Endothelial cell of umbilical vein (primary cell): ENCODE measurements at regions not wholly inside any gene's neighbourhood (a gene's known extent, or its start where the extent isn't known, plus 50 kb on each side); places are given as distances from the start of the nearest gene placed in this dataset.

Experiments used
- BruUV-seq: library from RNA; stranded (reverse); fragments of 400-500 nt; replicated peaks from 2 replicates; lab custom pipeline; 2021; lab: Mats Ljungman, UMichigan
- CTCF ChIA-PET: fragments of 300-600, 350-600 bp; sonication (Branson Sonifier 250); formaldehyde crosslinking; loops from one replicate; lab custom pipeline; 2021; ENCODE audit warnings: antibody characterized with exemption, inconsistent platforms; lab: Charles Lee
- POLR2A ChIA-PET: fragments of 300-600, 350-600 bp; sonication (Branson Sonifier 250); formaldehyde crosslinking; loops from one replicate; lab custom pipeline; 2021; ENCODE audit warnings: antibody characterized with exemption, inconsistent platforms; lab: Charles Lee
- DNase-seq: peaks from one replicate; pipeline ENCODE4 v3.0.0-alpha.2; 2011; ENCODE audit warnings: low read depth, low spot score
- FAIRE-seq: peaks from 2 replicates; lab custom pipeline; 2011; peaks lifted over from hg19 to GRCh38; lab: Jason Lieb, UNC
- H2AFZ ChIP-seq: 2 replicates; pipeline ENCODE4 v1.6.0; 2012; ENCODE audit warnings: low read depth, low read length, control low read depth, inconsistent platforms
- H3K27ac ChIP-seq: 2 replicates; pipeline ENCODE4 v1.5.1; 2011; ENCODE audit warnings: low read depth, mild to moderate bottlenecking, control low read depth, low read length, moderate library complexity; ENCODE audit not compliant: insufficient read depth
- H3K27me3 ChIP-seq, 2 experiments: 2 replicates each; pipeline versions ENCODE4 v1.6.0 to v1.6.1; 2011; ENCODE audit warnings: low read length in 2 of 2, mixed read lengths in 1 of 2; ENCODE audit not compliant: control insufficient read depth in 2 of 2, insufficient read depth in 2 of 2
- H3K36me3 ChIP-seq, 2 experiments: 2 replicates in 1 of 2; 3 replicates in 1 of 2; pipeline ENCODE4 v1.5.1; 2011; ENCODE audit warnings: low read length in 2 of 2, mild to moderate bottlenecking in 1 of 2, moderate library complexity in 1 of 2; ENCODE audit not compliant: control insufficient read depth in 2 of 2, insufficient read depth in 2 of 2; ENCODE audit errors: extremely low read depth in 1 of 2
- H3K4me1 ChIP-seq: 3 replicates; pipeline ENCODE4 v1.5.1; 2011; ENCODE audit warnings: mild to moderate bottlenecking, low read length; ENCODE audit not compliant: control insufficient read depth, insufficient read depth; ENCODE audit errors: extremely low read depth
- H3K4me2 ChIP-seq: 2 replicates; pipeline ENCODE4 v1.6.1; 2011; ENCODE audit warnings: low read length, control low read depth, mixed read lengths; ENCODE audit not compliant: insufficient read depth
- H3K4me3 ChIP-seq, 3 experiments: fragments of 200-600 bp in 1 of 3; sonication (generic), shearing (Covaris generic) in 1 of 3; replicated peaks in 1 of 3; 2 replicates each; pipeline ENCODE4 v1.5.1; 2011 to 2016; ENCODE audit warnings: control low read depth in 3 of 3, low read length in 3 of 3, mild to moderate bottlenecking in 2 of 3, inconsistent platforms in 1 of 3, low read depth in 1 of 3, moderate library complexity in 1 of 3; ENCODE audit not compliant: insufficient read depth in 1 of 3
- H3K79me2 ChIP-seq: 2 replicates; pipeline ENCODE4 v1.6.0; 2012; ENCODE audit warnings: low read length, inconsistent platforms; ENCODE audit not compliant: control insufficient read depth, insufficient read depth
- H3K9ac ChIP-seq: replicated peaks from 2 replicates; pipeline ENCODE3; 2011; ENCODE audit warnings: low read length, control low read depth; ENCODE audit not compliant: insufficient read depth; ENCODE audit errors: extremely low read depth
- H3K9me1 ChIP-seq: replicated peaks from 3 replicates; pipeline ENCODE4 v1.6.0; 2011; ENCODE audit warnings: mild to moderate bottlenecking, low read length; ENCODE audit not compliant: control insufficient read depth, insufficient read depth; ENCODE audit errors: extremely low read depth
- H3K9me3 ChIP-seq: replicated peaks from 2 replicates; pipeline ENCODE4 v1.5.1; 2012; ENCODE audit warnings: low read length, inconsistent platforms; ENCODE audit not compliant: control insufficient read depth, insufficient read depth
- H4K20me1 ChIP-seq: replicated peaks from 2 replicates; pipeline ENCODE3; 2011; ENCODE audit warnings: mild to moderate bottlenecking, low read length; ENCODE audit not compliant: control insufficient read depth, insufficient read depth; ENCODE audit errors: extremely low read depth
- EZH2 ChIP-seq: IDR thresholded peaks from 2 replicates; pipeline ENCODE4 v1.6.1; 2012; ENCODE audit warnings: borderline replicate concordance, low read depth, mild to moderate bottlenecking, moderate library complexity, low read length, inconsistent platforms; ENCODE audit not compliant: severe bottlenecking
- FOS ChIP-seq: IDR thresholded peaks from 2 replicates; pipeline ENCODE4 v1.6.1; 2011; ENCODE audit warnings: mild to moderate bottlenecking, low read length, moderate library complexity, borderline replicate concordance; ENCODE audit not compliant: insufficient read depth
- JUN ChIP-seq: IDR thresholded peaks from 2 replicates; pipeline ENCODE4 v1.6.1; 2011; ENCODE audit warnings: borderline replicate concordance, low read depth; ENCODE audit not compliant: insufficient read length, insufficient read depth
- POLR2A ChIP-seq: IDR thresholded peaks from 2 replicates; pipeline ENCODE4 v1.6.1; 2012; ENCODE audit warnings: low read depth, mild to moderate bottlenecking, control low read depth, low read length
- POLR2AphosphoS5 ChIP-seq: IDR thresholded peaks from 2 replicates; pipeline ENCODE4 v1.6.1; 2012; ENCODE audit warnings: low read depth, mild to moderate bottlenecking, control low read depth, low read length, moderate library complexity; ENCODE audit not compliant: insufficient read depth
- dilution Hi-C: fragments of 300-500 bp; cut with MboI; formaldehyde crosslinking; loops from one replicate; pipeline ENCODE4 v1.15.0; 2019; ENCODE audit warnings: low sequenced_read_pairs; ENCODE audit not compliant: extremely low pct_ligation_motif_present
- intact Hi-C: fragments of 100-400 bp; cut with micrococcal nuclease; formaldehyde crosslinking; loops from one replicate; pipeline ENCODE4 v1.10.0; 2022
- TF ChIP-seq, protein P1 (sequence below), 2 donors: IDR thresholded peaks; 1 replicate in 1 of 2; 2 replicates in 1 of 2; pipeline ENCODE4 v1.5.1; 2011; ENCODE audit warnings: low read length in 2 of 2, mild to moderate bottlenecking in 2 of 2, moderate library complexity in 2 of 2, control low read depth in 1 of 2, inconsistent platforms in 1 of 2, low read depth in 1 of 2; ENCODE audit not compliant: insufficient read depth in 1 of 2; ENCODE audit errors: extremely low read depth in 1 of 2

- TF ChIP-seq EZH2 (no peak), FOS (no peak)
- TF ChIP-seq, protein P1, sequence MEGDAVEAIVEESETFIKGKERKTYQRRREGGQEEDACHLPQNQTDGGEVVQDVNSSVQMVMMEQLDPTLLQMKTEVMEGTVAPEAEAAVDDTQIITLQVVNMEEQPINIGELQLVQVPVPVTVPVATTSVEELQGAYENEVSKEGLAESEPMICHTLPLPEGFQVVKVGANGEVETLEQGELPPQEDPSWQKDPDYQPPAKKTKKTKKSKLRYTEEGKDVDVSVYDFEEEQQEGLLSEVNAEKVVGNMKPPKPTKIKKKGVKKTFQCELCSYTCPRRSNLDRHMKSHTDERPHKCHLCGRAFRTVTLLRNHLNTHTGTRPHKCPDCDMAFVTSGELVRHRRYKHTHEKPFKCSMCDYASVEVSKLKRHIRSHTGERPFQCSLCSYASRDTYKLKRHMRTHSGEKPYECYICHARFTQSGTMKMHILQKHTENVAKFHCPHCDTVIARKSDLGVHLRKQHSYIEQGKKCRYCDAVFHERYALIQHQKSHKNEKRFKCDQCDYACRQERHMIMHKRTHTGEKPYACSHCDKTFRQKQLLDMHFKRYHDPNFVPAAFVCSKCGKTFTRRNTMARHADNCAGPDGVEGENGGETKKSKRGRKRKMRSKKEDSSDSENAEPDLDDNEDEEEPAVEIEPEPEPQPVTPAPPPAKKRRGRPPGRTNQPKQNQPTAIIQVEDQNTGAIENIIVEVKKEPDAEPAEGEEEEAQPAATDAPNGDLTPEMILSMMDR (IDR thresholded peaks at IDR 0.05; ENCODE audit: extremely low read depth in 1 of 2, insufficient read depth in 1 of 2, low read depth in 1 of 2, low read length in 2 of 2) = no peak
- intact Hi-C loops (no loop called here), dilution Hi-C loops (no loop called here)
- no peak overlapping the region for H3K4me3 ChIP-seq
- no peaks in the 10 kb centered on the region for H3K4me1 ChIP-seq
- no peaks in the 10 kb centered on the region for H3K27me3 ChIP-seq
- no peaks in the 10 kb centered on the region for H3K9me1 ChIP-seq
- H3K9me3 ChIP-seq = no peaks in the 10 kb centered on the region
- ChIA-PET POLR2A (no interaction called here), CTCF (no interaction called here)
- H3K27ac ChIP-seq = no peak overlapping the region
- FAIRE-seq (no peak), DNase-seq (no peak)
- H2AFZ ChIP-seq = no peak overlapping the region
- no peaks in the 10 kb centered on the region for H3K79me2 ChIP-seq
- no peak overlapping the region for H3K4me2 ChIP-seq
- no peaks in the 10 kb centered on the region for H3K36me3 ChIP-seq
- no peak overlapping the region for H3K9ac ChIP-seq
- no peaks in the 10 kb centered on the region for H4K20me1 ChIP-seq
- no TSS peak for BruUV-seq
Observed at GRCh38 chr2:16412321-16413030, 253.2 kb downstream of the CYRIA start.

- Histone ChIP-seq H3K79me2 (no peaks in the 10 kb centered on the region), H3K9me1 (no peaks in the 10 kb centered on the region), H3K4me2 (no peak overlapping the region), H3K36me3 (no peaks in the 10 kb centered on the region), H3K4me3 (no peak overlapping the region), H4K20me1 (no peaks in the 10 kb centered on the region), H3K27ac (no peak overlapping the region), H2AFZ (no peak overlapping the region), H3K9me3 (no peaks in the 10 kb centered on the region), H3K4me1 (no peaks in the 10 kb centered on the region), H3K27me3 (no peaks in the 10 kb centered on the region), H3K9ac (no peak overlapping the region)
- FAIRE-seq (no peak), DNase-seq (no peak)
- intact Hi-C loops = no loop called here
- ChIA-PET CTCF (no interaction called here), POLR2A (no interaction called here)
- no TSS peak for BruUV-seq
- dilution Hi-C loops = no loop called here
- TF ChIP-seq POLR2A (no peak), JUN (peak; percentile 17), POLR2AphosphoS5 (no peak)
Observed at GRCh38 chr2:16411788-16412187, 253.8 kb downstream of the CYRIA start.
